ENCODE measurements at regions not wholly inside any gene's neighbourhood (a gene's known extent, or its start where the extent isn't known, plus 50 kb on each side); places are given as distances from the start of the nearest gene placed in this dataset.

GRCh38 chr2:15074319-15074718 is 441.8 kb downstream of the LRATD1 start:
- no peak for TF ChIP-seq CTCF (IDR thresholded peaks at IDR 0.05 in 4 of 5, conservative IDR thresholded peaks at IDR 0.05 in 1 of 5)
- TF ChIP-seq POLR2A (IDR thresholded peaks at IDR 0.05) = no peak

Measured in gastrocnemius medialis (tissue), 4 donors.